NCI-H1048 (cell line): ENCODE measurements at regions not wholly inside any gene's neighbourhood (a gene's known extent, or its start where the extent isn't known, plus 50 kb on each side); places are given as distances from the start of the nearest gene placed in this dataset.
"Not testable (repeated sequence)": the region's sequence is repeated elsewhere in the genome, so short reads cannot be mapped to it uniquely, and the experiment has no call there.

ENCODE experiments used
- DNase-seq: peaks from one replicate; lab custom pipeline; 2025; lab: John Stamatoyannopoulos, UW

DNA sequence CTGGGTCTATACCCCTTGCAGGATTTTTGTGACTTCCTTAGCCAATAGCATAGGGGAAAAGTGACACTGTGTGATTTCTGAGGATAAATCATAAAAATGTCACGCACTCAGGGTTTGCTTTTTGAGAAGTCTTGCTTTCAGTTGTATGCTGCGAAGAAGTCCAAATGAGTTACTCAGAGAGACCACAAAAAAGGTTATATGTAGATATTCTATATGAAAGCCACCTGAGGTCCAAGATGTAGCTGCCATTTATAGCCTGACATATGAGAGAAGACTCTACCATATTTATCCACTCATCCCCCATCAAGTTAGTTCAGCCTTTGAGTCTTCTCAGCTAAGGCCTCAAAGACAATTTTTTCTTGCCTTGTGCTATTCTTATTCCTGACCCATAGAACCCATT is 488.3 kb upstream of the MAP2 start:
- DNase-seq = no peak

GRCh38 chr2:208937521-208937920 is 486.3 kb upstream of the MAP2 start:
- no peak for DNase-seq

DNA sequence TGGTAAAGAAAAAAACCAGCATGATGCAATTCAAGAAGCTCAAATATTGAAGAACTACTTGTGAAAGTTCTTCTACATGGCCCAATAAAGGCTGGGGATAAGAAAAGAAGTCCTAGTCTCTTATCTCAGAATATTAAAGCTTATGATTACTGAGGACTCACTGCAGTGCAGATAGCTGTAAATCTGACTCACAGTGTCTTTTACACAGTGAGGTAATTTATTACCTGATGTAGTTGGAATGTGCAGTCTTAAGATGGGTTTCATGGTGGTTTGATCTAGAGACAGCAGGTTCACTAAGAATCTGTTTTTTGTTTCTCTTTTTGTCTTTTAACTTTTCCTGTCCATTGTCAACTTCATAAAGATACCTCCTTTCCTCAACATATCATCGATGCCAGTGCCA is 484.0 kb upstream of the MAP2 start:
- DNase-seq = no peak

DNA sequence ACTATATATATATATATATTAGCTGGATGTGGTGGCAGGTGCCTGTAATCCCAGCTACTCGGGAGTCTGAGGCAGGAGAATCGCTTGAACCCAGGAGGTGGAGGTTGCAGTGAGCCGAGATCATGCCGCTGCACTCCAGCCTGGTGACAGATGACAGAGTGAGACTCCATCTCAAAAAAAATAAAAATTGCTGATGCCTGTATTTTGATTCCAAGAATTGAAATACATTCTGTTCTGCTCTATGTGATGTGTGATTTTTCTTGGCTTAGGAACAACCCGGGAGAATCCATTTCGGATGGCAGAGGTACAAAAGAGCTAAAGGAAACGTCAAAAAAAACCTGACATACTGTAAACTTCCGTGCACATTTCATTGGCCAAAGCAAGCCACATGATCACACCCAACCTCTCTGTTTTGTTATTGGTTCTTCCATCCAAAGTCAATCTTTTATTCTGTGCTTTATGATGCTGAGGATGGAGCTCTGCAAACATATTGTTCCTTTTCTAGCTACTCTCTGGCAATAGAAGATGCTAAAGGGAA is 478.1 kb upstream of the MAP2 start:
- DNase-seq = no peak

GRCh38 chr2:208948073-208948472 is 475.8 kb upstream of the MAP2 start:
- DNase-seq = no peak

GRCh38 chr2:208970070-208970469 is 453.8 kb upstream of the MAP2 start:
- DNase-seq = no peak

- DNase-seq = no peak
These were observed 446.3 kb upstream of the MAP2 start for GRCh38 chr2:208977582-208977981.

GRCh38 chr2:208978946-208979345 is 444.9 kb upstream of the MAP2 start:
- no peak for DNase-seq

DNA sequence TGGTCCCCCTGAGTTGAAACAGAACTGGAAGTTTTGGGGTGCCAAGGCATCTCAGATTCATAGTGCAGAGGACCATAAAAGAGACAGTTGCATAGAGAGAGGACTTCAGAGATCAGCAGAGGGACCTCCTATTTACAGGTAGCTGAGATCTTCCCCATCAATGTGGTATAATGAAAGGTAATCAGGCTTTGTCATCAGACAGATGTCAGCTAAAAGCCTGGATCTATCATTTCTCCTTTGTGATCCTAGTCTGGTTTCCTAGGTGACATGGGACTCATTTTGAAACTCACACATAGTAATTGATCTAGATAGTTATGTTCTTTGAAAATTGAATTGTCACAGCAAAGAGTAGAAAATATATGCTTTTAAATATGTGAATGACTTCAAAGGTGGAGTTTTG is 443.5 kb upstream of the MAP2 start:
- no peak for DNase-seq

DNA sequence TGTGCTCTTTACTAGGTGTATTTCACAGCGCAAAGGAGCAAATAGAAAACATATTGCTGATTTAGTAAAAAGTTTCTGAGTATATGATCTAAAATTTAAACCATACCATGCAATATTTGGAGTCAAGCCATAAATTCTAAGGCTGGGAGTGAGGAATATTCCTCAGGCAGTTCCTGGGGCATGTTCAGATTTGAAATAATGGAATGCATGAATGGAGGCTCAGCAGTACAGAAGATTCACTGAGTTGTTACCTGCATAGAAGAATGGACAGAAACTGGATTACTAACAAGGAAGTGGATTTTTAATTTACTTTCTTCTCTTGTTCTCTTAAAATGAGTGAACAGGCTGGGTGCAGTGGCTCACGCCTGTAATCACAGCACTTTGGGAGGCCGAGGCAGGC is 441.0 kb upstream of the MAP2 start:
- no peak for DNase-seq

GRCh38 chr2:208983486-208983885 is 440.4 kb upstream of the MAP2 start:
- no peak for DNase-seq

GRCh38 chr2:208984376-208985090 is 439.3 kb upstream of the MAP2 start:
- no peak for DNase-seq

DNA sequence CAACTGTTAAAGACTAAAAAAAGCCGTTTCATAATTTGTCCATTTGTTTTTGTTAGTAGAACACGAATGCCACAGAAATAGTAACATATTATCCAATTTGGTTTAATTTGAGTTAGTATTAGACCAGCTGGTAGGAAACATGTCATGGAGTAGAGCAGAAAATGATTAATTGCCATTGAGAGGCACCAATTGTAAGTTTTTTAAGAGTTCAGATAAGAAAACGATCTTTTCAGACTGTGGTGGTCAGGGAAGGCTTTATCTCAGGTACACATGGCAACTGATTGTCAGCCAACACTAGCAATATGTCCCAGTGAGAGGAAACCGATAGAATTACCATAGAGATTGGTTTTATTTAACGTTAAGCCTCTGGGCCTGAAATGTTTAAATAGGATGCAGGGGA is 438.2 kb upstream of the MAP2 start:
- no peak for DNase-seq

DNA sequence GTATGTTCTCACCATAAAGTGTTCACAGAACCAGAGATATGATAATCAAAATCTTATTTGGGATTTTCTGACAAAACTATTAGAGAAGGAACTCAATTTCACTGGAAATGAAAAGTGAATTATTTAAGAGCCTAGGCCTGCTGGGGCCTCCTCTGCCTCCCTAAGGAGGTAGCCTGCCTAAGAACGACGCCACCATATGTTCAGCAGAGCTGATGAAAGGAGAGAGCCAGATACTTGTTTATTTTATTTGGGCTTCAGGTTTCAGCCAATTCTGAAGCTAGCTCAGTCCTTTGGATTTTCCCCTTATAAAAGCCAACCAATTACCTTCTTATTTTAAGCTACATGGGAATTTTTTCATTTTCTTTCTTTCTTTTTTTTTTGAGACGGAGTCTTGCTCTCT is 433.1 kb upstream of the MAP2 start:
- no peak for DNase-seq

- no peak for DNase-seq
These were observed 423.9 kb upstream of the MAP2 start for GRCh38 chr2:208999911-209000310.

GRCh38 chr2:209002054-209002453 is 421.8 kb upstream of the MAP2 start:
- DNase-seq = no peak

DNA sequence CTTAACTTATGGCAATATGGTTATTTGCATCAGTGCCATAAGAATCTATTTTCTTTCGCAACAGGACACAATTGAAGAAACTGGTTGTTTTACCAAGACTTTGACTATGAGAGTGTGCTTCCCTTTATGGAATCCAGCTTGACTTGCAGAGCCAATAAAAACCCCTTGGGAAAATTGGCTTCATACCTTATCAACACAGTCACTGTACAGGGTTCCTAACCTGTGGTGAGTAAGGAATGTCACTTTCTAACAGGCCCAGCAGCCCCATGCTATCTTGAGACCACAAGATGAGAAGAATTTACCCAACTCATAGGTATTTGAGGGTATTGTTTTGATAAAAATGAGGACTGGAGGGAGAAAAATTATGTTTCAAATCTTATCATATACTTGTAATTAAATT is 418.5 kb upstream of the MAP2 start:
- DNase-seq = no peak

DNA sequence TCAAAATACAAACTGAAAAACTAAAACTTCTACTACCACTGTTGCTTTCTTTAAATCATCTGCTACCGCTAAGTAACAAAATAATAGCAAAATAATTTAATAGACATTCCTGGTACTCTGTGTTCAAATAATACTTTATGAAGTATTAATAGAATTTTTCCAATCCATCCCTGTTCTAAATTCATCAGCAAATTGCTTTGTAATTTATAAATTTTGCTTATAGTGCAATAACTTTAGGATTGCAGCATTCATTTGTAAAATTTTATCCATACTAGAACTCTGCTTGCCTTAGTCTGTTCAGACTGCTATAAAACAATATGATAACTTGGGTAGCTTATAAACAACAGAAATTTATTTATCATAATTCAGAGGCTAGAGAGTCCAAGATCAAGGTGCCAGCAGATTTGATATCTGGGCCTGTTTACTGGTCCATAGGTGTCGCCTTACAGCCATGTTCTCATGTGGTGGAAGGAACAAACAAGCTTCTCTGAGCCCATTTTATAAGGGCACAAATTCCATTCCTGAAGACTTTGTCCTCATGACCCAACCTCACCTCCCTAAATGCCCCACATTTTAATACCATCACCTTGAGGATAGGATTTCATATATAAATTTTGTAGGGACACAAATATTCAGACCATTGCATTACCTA is 415.1 kb upstream of the MAP2 start:
- no peak for DNase-seq

DNA sequence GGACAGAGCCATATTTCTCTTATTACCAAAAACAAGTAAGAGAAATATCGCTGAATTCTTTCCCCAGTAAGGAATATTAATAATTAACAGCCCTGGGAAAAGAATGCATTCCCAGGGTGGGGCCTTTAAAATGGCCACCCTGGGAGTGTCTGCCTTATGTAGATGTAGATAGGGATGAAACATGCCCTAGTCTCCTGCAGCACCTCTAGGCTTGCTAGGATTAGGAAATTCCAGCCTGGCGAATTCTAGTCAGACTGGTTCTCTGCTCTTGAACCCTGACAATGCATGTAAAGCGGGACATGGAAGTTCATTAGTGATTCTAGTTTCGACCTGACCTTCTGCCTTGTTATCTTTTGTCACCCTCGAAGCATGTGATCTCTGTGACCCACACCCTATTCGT is 405.2 kb upstream of the MAP2 start:
- not testable (repeated sequence) for DNase-seq

GRCh38 chr2:209029249-209029648 is 394.6 kb upstream of the MAP2 start:
- no peak for DNase-seq

- DNase-seq = no peak
These were observed 379.5 kb upstream of the MAP2 start for GRCh38 chr2:209044307-209044706.

DNA sequence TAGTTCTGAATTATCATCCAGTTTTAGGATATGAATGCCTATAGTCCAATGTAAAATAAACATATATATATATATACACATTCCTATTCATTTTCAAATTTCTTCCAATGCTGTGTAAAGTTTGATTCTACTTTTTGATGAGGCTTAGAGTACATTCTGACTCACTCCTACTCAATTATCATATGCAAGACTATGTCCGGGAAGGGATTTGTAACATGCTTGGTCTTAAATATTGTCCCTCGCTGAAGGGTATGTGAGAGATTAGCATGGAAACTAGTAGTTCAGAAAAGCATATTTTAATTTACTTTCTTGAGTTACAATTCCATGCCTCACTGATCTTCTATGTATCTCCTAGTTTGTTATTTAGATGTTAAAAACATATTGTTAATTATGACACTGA is 377.7 kb upstream of the MAP2 start:
- no peak for DNase-seq

- DNase-seq = no peak
These were observed 374.2 kb upstream of the MAP2 start for GRCh38 chr2:209049608-209050007.

GRCh38 chr2:209062210-209062609 is 361.6 kb upstream of the MAP2 start:
- DNase-seq = no peak
